DND-41 (cell line): ENCODE measurements at regions not wholly inside any gene's neighbourhood (a gene's known extent, or its start where the extent isn't known, plus 50 kb on each side); places are given as distances from the start of the nearest gene placed in this dataset.

Experiments
- ATAC-seq: fragments of 200-7000 bp; cut with Tn5 transposase; 3 replicates; pipeline ENCODE4 v1.9.1; 2021; ENCODE audit warnings: low read depth; ENCODE audit not compliant: insufficient read depth
- DNase-seq: peaks from one replicate; pipeline ENCODE4 v3.0.0-alpha.2; 2020
- H2AFZ ChIP-seq: 2 replicates; pipeline ENCODE4 v1.6.0; 2012; ENCODE audit warnings: low read depth, low read length
- H3K27ac ChIP-seq: 2 replicates; pipeline ENCODE4 v1.5.1; 2012; ENCODE audit warnings: low read length, inconsistent platforms
- H3K27me3 ChIP-seq: fragments of 200-600 bp; sonication (generic); 2 replicates; pipeline ENCODE4 v1.6.0; 2012; ENCODE audit warnings: low read length, mild to moderate bottlenecking, inconsistent platforms; ENCODE audit not compliant: insufficient read depth, poor library complexity
- H3K36me3 ChIP-seq: 2 replicates; pipeline ENCODE4 v1.5.1; 2012; ENCODE audit warnings: low read length, inconsistent platforms; ENCODE audit not compliant: insufficient read depth
- H3K4me1 ChIP-seq: 2 replicates; pipeline ENCODE4 v1.5.1; 2012; ENCODE audit warnings: mild to moderate bottlenecking, low read length; ENCODE audit not compliant: insufficient read depth
- H3K4me2 ChIP-seq: 2 replicates; pipeline ENCODE4 v1.6.0; 2012; ENCODE audit warnings: mild to moderate bottlenecking, moderate library complexity, low read length, inconsistent platforms; ENCODE audit not compliant: insufficient read depth
- H3K4me3 ChIP-seq, 2 experiments: fragments of 200-600 bp in 1 of 2; shearing (Covaris generic) in 1 of 2; 2 replicates each; pipeline ENCODE4 v1.5.1; 2012 to 2016; ENCODE audit warnings: inconsistent platforms in 2 of 2, low read length in 2 of 2, mild to moderate bottlenecking in 2 of 2, low read depth in 1 of 2, moderate library complexity in 1 of 2
- H3K79me2 ChIP-seq: 2 replicates; pipeline ENCODE4 v1.6.0; 2012; ENCODE audit warnings: low read length, inconsistent platforms; ENCODE audit not compliant: insufficient read depth
- H3K9ac ChIP-seq: 2 replicates; pipeline ENCODE4 v1.6.0; 2012; ENCODE audit warnings: low read depth, mild to moderate bottlenecking, inconsistent platforms, low read length, moderate library complexity
- H3K9me3 ChIP-seq: 2 replicates; pipeline ENCODE4 v1.5.1; 2012; ENCODE audit warnings: low read length, moderate library complexity, mild to moderate bottlenecking, inconsistent platforms; ENCODE audit not compliant: insufficient read depth, severe bottlenecking
- H4K20me1 ChIP-seq: 2 replicates; pipeline ENCODE4 v1.6.0; 2012; ENCODE audit warnings: low read length; ENCODE audit not compliant: insufficient read depth
- CTCF ChIP-seq: IDR thresholded peaks from 2 replicates; pipeline ENCODE4 v1.5.1; 2012; ENCODE audit warnings: borderline replicate concordance, low read length, moderate library complexity, mild to moderate bottlenecking; ENCODE audit not compliant: poor library complexity, severe bottlenecking; ENCODE audit errors: extremely low read depth
- EZH2 ChIP-seq: IDR thresholded peaks from 3 replicates; pipeline ENCODE4 v1.6.1; 2012; ENCODE audit warnings: borderline replicate concordance, low read depth, mild to moderate bottlenecking, moderate library complexity, low read length, inconsistent platforms; ENCODE audit not compliant: severe bottlenecking

GRCh38 chr4:29805916-29806480 is 914.2 kb upstream of the PCDH7 start:
- TF ChIP-seq CTCF (no peak), EZH2 (no peak)

GRCh38 chr4:29817961-29818360 is 902.2 kb upstream of the PCDH7 start:
- ATAC-seq (no peak), DNase-seq (no peak)
- TF ChIP-seq EZH2: no peak
- TF ChIP-seq CTCF: no peak
- Histone ChIP-seq H3K27ac (no peak overlapping the region), H3K9ac (no peak overlapping the region), H3K4me3 (no peak overlapping the region), H3K27me3 (no peaks in the 10 kb centered on the region), H3K9me3 (no peaks in the 10 kb centered on the region), H3K79me2 (no peaks in the 10 kb centered on the region), H3K4me1 (no peaks in the 10 kb centered on the region), H4K20me1 (no peaks in the 10 kb centered on the region), H3K36me3 (no peaks in the 10 kb centered on the region), H2AFZ (no peak overlapping the region), H3K4me2 (no peak overlapping the region)

More at GRCh38 chr4:29805916-29806480, 914.2 kb upstream of the PCDH7 start:
- no peak for ATAC-seq
- no peak overlapping the region for H3K27ac ChIP-seq
- DNase-seq: no peak
- no peak overlapping the region for H3K4me2 ChIP-seq
- no peak overlapping the region for H2AFZ ChIP-seq
- no peaks in the 10 kb centered on the region for H3K27me3 ChIP-seq
- no peaks in the 10 kb centered on the region for H3K4me1 ChIP-seq
- no peaks in the 10 kb centered on the region for H4K20me1 ChIP-seq
- H3K9ac ChIP-seq: no peak overlapping the region
- peaks cover 7% of the 10 kb centered on the region for H3K9me3 ChIP-seq
- no peaks in the 10 kb centered on the region for H3K36me3 ChIP-seq
- no peaks in the 10 kb centered on the region for H3K79me2 ChIP-seq
- H3K4me3 ChIP-seq: no peak overlapping the region

- Histone ChIP-seq H3K79me2 (no peaks in the 10 kb centered on the region), H3K27me3 (no peaks in the 10 kb centered on the region), H2AFZ (no peak overlapping the region), H3K4me1 (no peaks in the 10 kb centered on the region), H4K20me1 (no peaks in the 10 kb centered on the region), H3K9ac (no peak overlapping the region), H3K4me2 (no peak overlapping the region), H3K27ac (no peak overlapping the region), H3K9me3 (no peaks in the 10 kb centered on the region), H3K36me3 (no peaks in the 10 kb centered on the region), H3K4me3 (no peak overlapping the region)
- DNase-seq: no peak
- no peak for TF ChIP-seq CTCF
- TF ChIP-seq EZH2: no peak
- no peak for ATAC-seq
Measured at GRCh38 chr4:29829067-29829466, 891.1 kb upstream of the PCDH7 start.
